DOHH2 (cell line): ENCODE measurements at regions not wholly inside any gene's neighbourhood (a gene's known extent, or its start where the extent isn't known, plus 50 kb on each side); places are given as distances from the start of the nearest gene placed in this dataset.

ENCODE experiments used
- H3F3A ChIP-seq: fragments of 200-600 bp; sonication (generic), shearing (Covaris generic); 2 replicates; pipeline ENCODE4 v1.6.0; 2016; ENCODE audit warnings: antibody characterized with exemption, mild to moderate bottlenecking; ENCODE audit not compliant: control insufficient read depth, insufficient read depth
- H3K27ac ChIP-seq: fragments of 200-600 bp; sonication (generic); 2 replicates; pipeline ENCODE4 v1.5.1; 2014; ENCODE audit warnings: low read depth, mild to moderate bottlenecking, low read length, moderate library complexity
- H3K27me3 ChIP-seq: fragments of 200-600 bp; sonication (generic); 2 replicates; pipeline ENCODE4 v1.6.1; 2014; ENCODE audit warnings: mild to moderate bottlenecking, low read length, mixed read lengths; ENCODE audit not compliant: control insufficient read depth
- H3K36me3 ChIP-seq: fragments of 200-600 bp; sonication (generic); 2 replicates; pipeline ENCODE4 v1.6.1; 2014; ENCODE audit warnings: mild to moderate bottlenecking, low read length, moderate library complexity, mixed read lengths; ENCODE audit not compliant: control insufficient read depth
- H3K4me1 ChIP-seq: fragments of 200-600 bp; sonication (generic); 2 replicates; pipeline ENCODE4 v1.6.1; 2014; ENCODE audit warnings: mild to moderate bottlenecking, low read length, mixed read lengths; ENCODE audit not compliant: control insufficient read depth
- H3K4me2 ChIP-seq: fragments of 200-600 bp; sonication (generic); 2 replicates; pipeline ENCODE4 v1.6.0; 2014; ENCODE audit warnings: mild to moderate bottlenecking, low read length, moderate library complexity
- H3K4me3 ChIP-seq: fragments of 200-600 bp; sonication (generic); 2 replicates; pipeline ENCODE4 v1.5.1; 2014; ENCODE audit warnings: mild to moderate bottlenecking, low read length, mixed read lengths
- H3K79me2 ChIP-seq: fragments of 200-600 bp; sonication (generic); 2 replicates; pipeline ENCODE4 v1.6.1; 2014; ENCODE audit warnings: mild to moderate bottlenecking, low read length, mixed read lengths; ENCODE audit not compliant: control insufficient read depth
- H3K9me2 ChIP-seq: fragments of 200-600 bp; sonication (generic); replicated peaks from 2 replicates; pipeline ENCODE4 v1.6.1; 2014; ENCODE audit warnings: mild to moderate bottlenecking, low read length, mixed read lengths; ENCODE audit not compliant: control insufficient read depth
- H3K9me3 ChIP-seq: fragments of 200-600 bp; sonication (generic); 2 replicates; pipeline ENCODE4 v1.6.1; 2014; ENCODE audit warnings: antibody characterized with exemption, low read length, mixed read lengths; ENCODE audit not compliant: control insufficient read depth, insufficient read depth
- H4K20me1 ChIP-seq: fragments of 200-600 bp; sonication (generic); 2 replicates; pipeline ENCODE4 v1.6.0; 2014; ENCODE audit warnings: low read depth, mild to moderate bottlenecking, antibody characterized with exemption, low read length, moderate library complexity; ENCODE audit not compliant: control insufficient read depth, insufficient read depth
- EZH2phosphoT487 ChIP-seq: fragments of 200-600 bp; sonication (generic); IDR thresholded peaks from 2 replicates; pipeline ENCODE4 v1.6.1; 2017; ENCODE audit warnings: borderline replicate concordance, mild to moderate bottlenecking, antibody characterized with exemption, low read length, moderate library complexity, mixed read lengths
- TF ChIP-seq, protein P1 (sequence below): fragments of 200-600 bp; sonication (generic); IDR thresholded peaks from one replicate; pipeline ENCODE4 v1.5.1; 2014; ENCODE audit warnings: antibody characterized with exemption, mild to moderate bottlenecking, low read depth, low read length; ENCODE audit not compliant: poor library complexity, severe bottlenecking

DNA sequence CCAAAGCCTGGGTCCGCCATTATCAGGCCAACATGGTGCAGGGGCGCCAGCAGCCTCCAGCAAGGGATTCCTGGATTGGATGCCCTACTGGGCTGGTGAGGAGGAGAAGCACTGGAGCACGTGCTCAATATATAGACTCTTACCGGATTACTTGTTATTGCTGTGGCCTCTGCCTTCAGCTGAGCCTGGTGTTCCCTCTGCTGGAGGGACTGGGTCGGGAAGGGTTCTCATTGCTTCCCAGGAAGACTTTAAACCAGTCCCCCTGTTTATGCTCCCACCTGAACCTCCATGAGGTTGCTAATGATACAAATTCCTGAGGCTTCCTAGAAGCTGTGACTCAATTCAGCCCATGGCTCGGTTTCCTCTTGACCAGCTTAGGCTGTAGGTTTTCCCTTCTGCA lies 186.7 kb upstream of the ARID1B start:
- Histone ChIP-seq H3K4me1 (peaks cover 6% of the 10 kb centered on the region), H3K4me2 (no peak overlapping the region)

DNA sequence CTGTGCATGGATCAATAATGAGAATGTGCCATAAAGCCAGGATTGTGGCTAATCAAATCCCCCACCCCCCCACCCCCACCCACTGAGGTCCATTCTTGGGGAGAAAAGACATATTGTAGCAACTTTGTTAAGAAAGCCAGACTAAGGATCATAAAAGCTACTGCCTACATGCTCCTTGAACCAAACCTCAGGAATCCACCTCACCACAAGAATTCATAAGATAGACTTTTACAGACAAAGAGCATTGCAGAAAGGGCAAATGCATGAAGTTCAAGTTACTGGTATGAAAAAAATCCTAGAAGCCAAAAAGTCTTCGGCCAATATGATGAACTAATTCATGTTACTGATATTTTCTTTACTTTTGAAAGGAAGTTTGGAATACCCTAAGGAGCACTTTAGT lies 187.9 kb upstream of the ARID1B start:
- Histone ChIP-seq H3K4me2 (no peak overlapping the region), H3K27me3 (no peaks in the 10 kb centered on the region), H3K79me2 (no peaks in the 10 kb centered on the region), H3K4me1 (peaks cover 6% of the 10 kb centered on the region), H3F3A (no peaks in the 10 kb centered on the region), H3K4me3 (no peak overlapping the region), H3K9me3 (peaks cover 7% of the 10 kb centered on the region; the same call in 1 of the 2 replicates), H3K27ac (no peak overlapping the region), H4K20me1 (no peaks in the 10 kb centered on the region), H3K9me2 (no peaks in the 10 kb centered on the region), H3K36me3 (no peaks in the 10 kb centered on the region)
- TF ChIP-seq EZH2phosphoT487 = no peak
- TF ChIP-seq, protein P1, sequence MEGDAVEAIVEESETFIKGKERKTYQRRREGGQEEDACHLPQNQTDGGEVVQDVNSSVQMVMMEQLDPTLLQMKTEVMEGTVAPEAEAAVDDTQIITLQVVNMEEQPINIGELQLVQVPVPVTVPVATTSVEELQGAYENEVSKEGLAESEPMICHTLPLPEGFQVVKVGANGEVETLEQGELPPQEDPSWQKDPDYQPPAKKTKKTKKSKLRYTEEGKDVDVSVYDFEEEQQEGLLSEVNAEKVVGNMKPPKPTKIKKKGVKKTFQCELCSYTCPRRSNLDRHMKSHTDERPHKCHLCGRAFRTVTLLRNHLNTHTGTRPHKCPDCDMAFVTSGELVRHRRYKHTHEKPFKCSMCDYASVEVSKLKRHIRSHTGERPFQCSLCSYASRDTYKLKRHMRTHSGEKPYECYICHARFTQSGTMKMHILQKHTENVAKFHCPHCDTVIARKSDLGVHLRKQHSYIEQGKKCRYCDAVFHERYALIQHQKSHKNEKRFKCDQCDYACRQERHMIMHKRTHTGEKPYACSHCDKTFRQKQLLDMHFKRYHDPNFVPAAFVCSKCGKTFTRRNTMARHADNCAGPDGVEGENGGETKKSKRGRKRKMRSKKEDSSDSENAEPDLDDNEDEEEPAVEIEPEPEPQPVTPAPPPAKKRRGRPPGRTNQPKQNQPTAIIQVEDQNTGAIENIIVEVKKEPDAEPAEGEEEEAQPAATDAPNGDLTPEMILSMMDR = no peak

More for the DNA sequence above, 186.7 kb upstream of the ARID1B start:
- no peaks in the 10 kb centered on the region for H3K79me2 ChIP-seq
- no peak overlapping the region for H3K4me3 ChIP-seq
- H3K9me3 ChIP-seq = peaks cover 6% of the 10 kb centered on the region; the same call in 1 of the 2 replicates
- no peak for TF ChIP-seq EZH2phosphoT487
- TF ChIP-seq, protein P1 = no peak
- no peaks in the 10 kb centered on the region for H4K20me1 ChIP-seq
- no peaks in the 10 kb centered on the region for H3K9me2 ChIP-seq
- no peaks in the 10 kb centered on the region for H3K36me3 ChIP-seq
- H3K27me3 ChIP-seq = no peaks in the 10 kb centered on the region
- H3F3A ChIP-seq = no peaks in the 10 kb centered on the region
- no peak overlapping the region for H3K27ac ChIP-seq

DNA sequence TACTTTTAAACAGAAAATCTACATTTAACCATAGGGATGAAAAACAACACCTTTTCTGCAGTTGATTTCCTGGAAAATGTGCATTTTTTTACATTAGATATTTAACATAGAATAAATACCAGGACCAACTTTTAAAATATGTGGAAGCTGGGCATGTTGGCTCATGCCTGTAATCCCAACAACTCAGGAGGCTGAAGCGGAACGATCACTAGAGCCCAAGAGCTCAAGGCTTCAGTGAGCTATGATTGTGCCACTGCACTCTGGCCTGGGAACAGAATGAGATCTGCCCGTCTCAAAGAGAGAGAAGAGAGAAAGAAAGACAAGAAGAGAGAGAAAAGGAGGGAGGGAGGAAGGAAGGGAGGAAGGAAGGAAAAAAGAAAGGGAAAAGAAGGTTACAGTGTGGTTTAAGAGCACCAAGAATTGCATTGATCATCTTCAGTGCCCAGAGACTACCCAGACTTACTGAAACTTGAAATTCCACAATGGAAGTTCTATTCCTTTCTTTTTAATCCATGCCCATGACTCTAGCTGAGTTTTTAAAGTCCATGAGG lies 189.4 kb upstream of the ARID1B start:
- no peaks in the 10 kb centered on the region for H3K79me2 ChIP-seq
- H3K27ac ChIP-seq = no peak overlapping the region
- H3K9me3 ChIP-seq = peaks cover 7% of the 10 kb centered on the region; the same call in 1 of the 2 replicates
- H3K9me2 ChIP-seq = no peaks in the 10 kb centered on the region
- no peaks in the 10 kb centered on the region for H3K36me3 ChIP-seq
- H3F3A ChIP-seq = no peaks in the 10 kb centered on the region
- H4K20me1 ChIP-seq = no peaks in the 10 kb centered on the region
- no peak overlapping the region for H3K4me3 ChIP-seq
- H3K4me1 ChIP-seq = peaks cover 6% of the 10 kb centered on the region
- no peaks in the 10 kb centered on the region for H3K27me3 ChIP-seq
- TF ChIP-seq EZH2phosphoT487 = no peak
- TF ChIP-seq, protein P1 = no peak
- H3K4me2 ChIP-seq = no peak overlapping the region
